ENCODE measurements at regions not wholly inside any gene's neighbourhood (a gene's known extent, or its start where the extent isn't known, plus 50 kb on each side); places are given as distances from the start of the nearest gene placed in this dataset.
"Not testable (repeated sequence)": the region's sequence is repeated elsewhere in the genome, so short reads cannot be mapped to it uniquely, and the experiment has no call there.

DNA sequence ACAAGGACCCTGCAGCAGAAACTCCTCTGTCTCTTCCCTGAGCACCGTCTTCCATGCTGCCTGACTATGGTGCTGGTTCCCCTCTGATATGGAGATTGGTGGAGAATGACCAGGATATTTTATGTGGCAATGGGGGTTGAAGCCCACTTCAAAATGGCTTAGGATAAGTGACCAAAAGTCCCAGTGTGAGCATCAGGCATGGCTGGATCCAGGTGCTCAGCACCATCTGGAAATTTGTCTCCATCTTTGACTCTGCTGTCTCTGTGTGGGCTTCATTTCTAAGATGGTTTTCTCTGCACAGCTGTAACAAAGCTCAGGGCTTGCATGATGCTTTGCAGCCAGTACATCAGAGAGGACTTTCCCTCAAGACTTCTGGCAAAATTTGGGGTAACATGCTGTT, 61.1 kb upstream of the SAMD11 start:
- TF ChIP-seq, protein P1, sequence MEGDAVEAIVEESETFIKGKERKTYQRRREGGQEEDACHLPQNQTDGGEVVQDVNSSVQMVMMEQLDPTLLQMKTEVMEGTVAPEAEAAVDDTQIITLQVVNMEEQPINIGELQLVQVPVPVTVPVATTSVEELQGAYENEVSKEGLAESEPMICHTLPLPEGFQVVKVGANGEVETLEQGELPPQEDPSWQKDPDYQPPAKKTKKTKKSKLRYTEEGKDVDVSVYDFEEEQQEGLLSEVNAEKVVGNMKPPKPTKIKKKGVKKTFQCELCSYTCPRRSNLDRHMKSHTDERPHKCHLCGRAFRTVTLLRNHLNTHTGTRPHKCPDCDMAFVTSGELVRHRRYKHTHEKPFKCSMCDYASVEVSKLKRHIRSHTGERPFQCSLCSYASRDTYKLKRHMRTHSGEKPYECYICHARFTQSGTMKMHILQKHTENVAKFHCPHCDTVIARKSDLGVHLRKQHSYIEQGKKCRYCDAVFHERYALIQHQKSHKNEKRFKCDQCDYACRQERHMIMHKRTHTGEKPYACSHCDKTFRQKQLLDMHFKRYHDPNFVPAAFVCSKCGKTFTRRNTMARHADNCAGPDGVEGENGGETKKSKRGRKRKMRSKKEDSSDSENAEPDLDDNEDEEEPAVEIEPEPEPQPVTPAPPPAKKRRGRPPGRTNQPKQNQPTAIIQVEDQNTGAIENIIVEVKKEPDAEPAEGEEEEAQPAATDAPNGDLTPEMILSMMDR (IDR thresholded peaks at IDR 0.05) = not testable (repeated sequence)
- TF ChIP-seq, protein P2, sequence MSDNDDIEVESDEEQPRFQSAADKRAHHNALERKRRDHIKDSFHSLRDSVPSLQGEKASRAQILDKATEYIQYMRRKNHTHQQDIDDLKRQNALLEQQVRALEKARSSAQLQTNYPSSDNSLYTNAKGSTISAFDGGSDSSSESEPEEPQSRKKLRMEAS (IDR thresholded peaks at IDR 0.05; ENCODE audit: low read depth) = not testable (repeated sequence)
- not testable (repeated sequence) for TF ChIP-seq TEAD4 (IDR thresholded peaks at IDR 0.05; ENCODE audit: borderline replicate concordance, insufficient read depth); POLR2AphosphoS5 (IDR thresholded peaks at IDR 0.05; ENCODE audit: low read depth, low read length)

Measured in SK-N-SH (cell line).